Right cardiac atrium (tissue), 5 donors: ENCODE measurements at regions not wholly inside any gene's neighbourhood (a gene's known extent, or its start where the extent isn't known, plus 50 kb on each side); places are given as distances from the start of the nearest gene placed in this dataset.

Experiments
- ATAC-seq, 2 donors: fragments of 200-7000 bp; cut with Tn5 transposase; one replicate each; pipeline versions ENCODE4 v1.8.0 to v1.9.1; 2020; ENCODE audit warnings: moderate library complexity in 2 of 2, mild to moderate bottlenecking in 1 of 2
- DNase-seq, 3 donors: peaks; one replicate each; pipeline ENCODE4 v3.0.0-alpha.2; 2020
- H3K27ac ChIP-seq: one replicate; pipeline ENCODE4 v1.5.1; 2013; ENCODE audit warnings: mild to moderate bottlenecking, low read length, control low read depth, moderate library complexity
- H3K27me3 ChIP-seq: one replicate; pipeline ENCODE4 v1.6.1; 2013; ENCODE audit not compliant: control insufficient read depth, insufficient read depth
- H3K4me1 ChIP-seq: one replicate; pipeline ENCODE4 v1.6.1; 2013; ENCODE audit warnings: low read length; ENCODE audit not compliant: control insufficient read depth, insufficient read depth
- H3K4me3 ChIP-seq: one replicate; pipeline ENCODE4 v1.5.1; 2013; ENCODE audit warnings: low read length, control low read depth
- H3K9me3 ChIP-seq: one replicate; pipeline ENCODE4 v1.6.1; 2013; ENCODE audit warnings: low read length; ENCODE audit not compliant: control insufficient read depth
- WGBS: extraction: QIAGEN DNeasy Blood & Tissue Kit; methylation state at CpG from one replicate; pipeline ENCODE4 v1.1.7; 2013; 5-methylcytosine and 5-hydroxymethylcytosine counted together
- intact Hi-C, 4 donors: fragments of 100-400 bp; cut with DNase I; formaldehyde crosslinking; loops; one replicate each; pipeline versions ENCODE4 v1.11.0 to v1.14.0; 2022 to 2023
- donor health status: healthy with polysubstance abuse.
- donor health status: DM: no; HTN: yes; CAD: no.
- donor health status: DM: no; HTN: no; CAD: no.
- donor health status: DM: no; HTN: yes; CAD: no; lungs with severe emphysema.
- donor health status: DM: yes; HTN: yes; CAD: no.

DNA sequence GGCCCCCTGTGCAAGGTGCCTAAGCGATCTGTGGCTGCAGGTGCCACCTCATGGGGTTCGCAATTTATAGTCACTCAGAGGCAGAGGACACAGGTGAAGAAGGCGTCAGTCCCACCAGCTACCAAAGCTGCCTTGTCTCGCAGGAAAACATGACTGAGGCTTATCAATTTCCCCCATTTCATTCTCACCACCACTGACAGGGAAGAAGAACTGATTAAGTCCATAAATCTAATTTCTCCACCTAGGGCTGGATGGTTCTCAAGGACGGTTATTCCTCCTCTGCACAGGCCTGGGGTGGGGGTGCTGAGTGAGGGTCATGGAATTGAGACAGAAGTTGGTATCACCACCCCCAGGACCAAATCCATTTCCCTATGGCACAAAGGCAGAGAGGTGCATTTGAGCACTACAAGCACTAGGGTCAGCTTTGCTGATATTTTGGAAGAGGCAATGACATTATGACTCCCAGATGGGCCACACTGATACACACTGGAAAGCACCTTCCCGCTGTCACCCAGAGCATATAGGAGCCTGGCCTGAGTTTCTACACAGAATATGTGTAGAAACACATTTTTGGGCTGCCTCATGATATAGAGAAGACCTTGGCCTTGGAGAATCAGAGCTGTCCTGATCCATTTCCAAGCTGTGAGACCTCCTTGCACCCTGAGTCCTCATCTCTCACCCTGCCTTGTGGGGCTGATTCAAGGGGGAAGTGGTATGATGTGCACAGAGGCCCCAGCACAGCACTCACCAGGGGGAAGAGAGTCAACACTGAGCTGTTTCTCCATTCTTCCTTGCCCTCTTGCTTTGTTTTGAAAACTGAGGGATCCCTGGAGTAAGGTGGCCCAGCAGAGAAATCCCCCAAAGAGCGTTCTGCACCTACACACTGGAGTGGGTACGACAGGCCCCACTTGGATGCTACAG is 59.4 kb downstream of the PITPNM2 start:
- ATAC-seq, result no peak

DNA sequence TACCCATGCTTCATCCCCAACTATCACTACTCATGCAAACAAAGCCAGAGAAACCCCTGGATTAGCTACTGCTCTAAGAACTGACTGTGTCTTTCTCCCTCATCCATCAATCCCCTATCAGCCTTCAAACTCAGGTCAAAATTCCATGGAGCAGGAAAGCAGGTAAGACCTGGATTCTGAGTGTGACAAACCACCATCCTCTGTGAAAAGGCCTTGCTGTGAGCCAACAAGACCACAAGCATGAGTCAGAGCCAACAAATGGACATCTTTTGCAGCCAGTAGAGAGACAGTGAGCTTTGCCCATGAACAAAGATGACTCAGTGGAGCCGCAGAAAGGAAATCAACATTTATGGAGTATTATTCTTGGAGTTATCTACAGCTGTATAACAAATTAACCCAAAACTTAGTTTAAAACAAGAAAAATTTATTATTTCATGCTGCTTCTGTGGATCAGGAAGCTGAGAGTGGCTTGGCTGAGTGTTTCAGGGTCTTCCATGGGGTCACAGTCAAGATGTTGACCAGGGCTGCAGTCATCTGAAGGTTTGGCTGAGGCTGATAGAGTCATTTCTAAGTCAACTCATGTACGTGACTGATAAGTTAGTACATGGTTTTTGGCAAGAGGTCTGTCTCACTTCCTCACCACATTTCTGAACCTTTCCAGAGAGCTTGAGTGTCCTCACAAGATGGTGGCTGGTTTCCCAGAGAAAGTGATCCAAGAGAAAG is 61.1 kb downstream of the PITPNM2 start:
- ATAC-seq, result no peak
- Histone ChIP-seq H3K27ac (no peak overlapping the region), H3K9me3 (no peaks in the 10 kb centered on the region), H3K4me3 (no peak overlapping the region), H3K27me3 (no peaks in the 10 kb centered on the region), H3K4me1 (peaks cover 37% of the 10 kb centered on the region)
- intact Hi-C loops, result loop anchor here in 1 of 4 donors (10.0 kb wide), 1 partner anchor 55 kb away; no protein-coding TSS in a partner anchor
- 39% methylated on average over 2 of the region's 2 CpGs for WGBS
- DNase-seq, result no peak

More for the DNA sequence above, 59.4 kb downstream of the PITPNM2 start:
- Histone ChIP-seq H3K4me3 (no peak overlapping the region), H3K27ac (no peak overlapping the region), H3K9me3 (no peaks in the 10 kb centered on the region), H3K27me3 (no peaks in the 10 kb centered on the region), H3K4me1 (peaks cover 37% of the 10 kb centered on the region)
- intact Hi-C loops, result loop anchor here in 1 of 4 donors (10.0 kb wide), 1 partner anchor 53 kb away; no protein-coding TSS in a partner anchor
- no peak for DNase-seq
- WGBS, result 96% methylated on average over 8 of the region's 8 CpGs

DNA sequence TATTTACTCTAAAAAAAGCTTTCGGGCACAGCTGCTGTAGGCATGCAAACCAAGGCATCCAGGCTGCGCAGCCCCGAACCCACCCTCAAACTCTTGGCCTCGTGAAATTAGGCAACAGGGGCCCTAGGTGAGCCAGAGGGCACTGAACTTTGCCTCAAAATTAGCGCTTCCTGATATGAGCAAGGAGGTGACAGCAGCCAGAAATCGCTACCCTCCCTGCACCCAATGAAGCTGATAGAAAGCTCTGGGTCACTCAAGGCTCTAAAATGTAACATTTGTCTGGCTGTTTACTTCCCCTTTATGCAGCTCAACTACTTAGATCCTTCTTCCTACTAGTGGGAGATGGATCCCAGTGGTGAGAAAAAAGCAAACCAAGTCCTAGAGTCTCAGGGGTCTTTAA is 61.8 kb downstream of the PITPNM2 start:
- no peak overlapping the region for H3K4me3 ChIP-seq
- intact Hi-C loops, result no loop called here
- peaks cover 34% of the 10 kb centered on the region for H3K4me1 ChIP-seq
- no peaks in the 10 kb centered on the region for H3K9me3 ChIP-seq
- H3K27me3 ChIP-seq, result no peaks in the 10 kb centered on the region
- ATAC-seq (no peak), DNase-seq (no peak)
- H3K27ac ChIP-seq, result no peak overlapping the region
- WGBS, result 77% methylated on average over 6 of the region's 6 CpGs

DNA sequence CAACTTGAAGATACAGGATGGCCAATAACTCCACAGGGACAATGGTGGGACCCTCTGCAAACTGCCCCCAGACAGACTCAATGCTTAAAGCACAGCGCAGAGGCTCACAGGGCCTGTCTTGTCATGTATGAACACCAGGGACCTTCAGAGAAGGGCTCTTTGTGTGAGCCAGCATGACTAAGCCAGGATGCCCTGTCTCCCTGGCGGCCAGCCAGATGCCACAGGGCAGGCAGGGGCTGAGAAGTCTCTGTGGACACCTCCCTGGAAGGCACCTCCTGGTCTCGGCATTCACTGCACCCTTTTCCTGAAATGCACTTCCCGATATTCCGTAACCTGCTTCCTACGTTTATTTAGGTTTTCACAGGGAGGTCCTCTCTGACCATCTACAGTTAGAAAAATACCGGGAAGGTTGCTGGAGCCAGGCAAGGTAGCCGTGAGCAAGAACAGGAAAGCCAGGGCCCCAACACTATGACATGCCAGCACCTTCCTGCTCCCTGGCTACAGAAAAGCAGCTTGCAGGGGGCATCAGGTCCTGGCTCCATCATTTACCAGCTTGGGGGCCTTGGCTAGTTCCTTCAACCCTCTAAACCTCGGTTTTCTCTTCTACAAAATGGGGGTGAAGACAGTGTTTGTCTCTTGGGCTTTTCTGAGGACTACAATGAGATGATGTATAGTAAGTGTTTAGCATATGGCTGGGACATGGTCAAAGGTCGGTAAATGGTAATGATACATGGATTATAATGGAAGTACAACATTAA is 65.0 kb downstream of the PITPNM2 start:
- Histone ChIP-seq H3K27ac (peak overlapping the region; percentile 66), H3K4me1 (peaks cover 35% of the 10 kb centered on the region), H3K27me3 (no peaks in the 10 kb centered on the region), H3K9me3 (no peaks in the 10 kb centered on the region), H3K4me3 (no peak overlapping the region)
- whole genome bisulfite sequencing, result 50% methylated on average over 10 of the region's 10 CpGs
- intact Hi-C loops, result no loop called here
- DNase-seq (peak; percentile 59 to 83 (median 83)), ATAC-seq (peak; percentile 68 to 71)

DNA sequence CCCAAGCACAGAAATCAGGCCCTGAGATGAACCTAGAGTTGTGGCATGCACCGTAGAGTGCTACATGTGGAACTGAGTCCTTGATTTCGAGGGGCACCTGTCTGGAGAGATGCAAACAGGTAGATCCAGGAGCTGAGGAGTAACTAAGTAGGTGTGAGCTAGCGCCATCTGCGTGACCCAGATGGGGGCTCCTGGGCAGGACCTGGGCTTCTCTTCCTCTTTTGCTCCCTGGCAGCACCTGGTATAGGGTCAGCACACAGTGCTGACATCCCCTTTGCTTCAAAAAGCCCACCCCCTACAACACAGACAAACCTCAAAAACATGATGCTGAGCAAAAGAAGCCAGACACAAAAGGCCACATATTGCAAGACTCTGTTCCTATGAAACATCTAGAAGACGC is 65.8 kb downstream of the PITPNM2 start:
- intact Hi-C loops, result no loop called here
- no peaks in the 10 kb centered on the region for H3K27me3 ChIP-seq
- 90% methylated on average over 5 of the region's 5 CpGs for WGBS
- peak overlapping the region; percentile 12 for H3K27ac ChIP-seq
- H3K4me1 ChIP-seq, result peaks cover 35% of the 10 kb centered on the region
- no peak for ATAC-seq
- no peaks in the 10 kb centered on the region for H3K9me3 ChIP-seq
- no peak for DNase-seq
- H3K4me3 ChIP-seq, result no peak overlapping the region

DNA sequence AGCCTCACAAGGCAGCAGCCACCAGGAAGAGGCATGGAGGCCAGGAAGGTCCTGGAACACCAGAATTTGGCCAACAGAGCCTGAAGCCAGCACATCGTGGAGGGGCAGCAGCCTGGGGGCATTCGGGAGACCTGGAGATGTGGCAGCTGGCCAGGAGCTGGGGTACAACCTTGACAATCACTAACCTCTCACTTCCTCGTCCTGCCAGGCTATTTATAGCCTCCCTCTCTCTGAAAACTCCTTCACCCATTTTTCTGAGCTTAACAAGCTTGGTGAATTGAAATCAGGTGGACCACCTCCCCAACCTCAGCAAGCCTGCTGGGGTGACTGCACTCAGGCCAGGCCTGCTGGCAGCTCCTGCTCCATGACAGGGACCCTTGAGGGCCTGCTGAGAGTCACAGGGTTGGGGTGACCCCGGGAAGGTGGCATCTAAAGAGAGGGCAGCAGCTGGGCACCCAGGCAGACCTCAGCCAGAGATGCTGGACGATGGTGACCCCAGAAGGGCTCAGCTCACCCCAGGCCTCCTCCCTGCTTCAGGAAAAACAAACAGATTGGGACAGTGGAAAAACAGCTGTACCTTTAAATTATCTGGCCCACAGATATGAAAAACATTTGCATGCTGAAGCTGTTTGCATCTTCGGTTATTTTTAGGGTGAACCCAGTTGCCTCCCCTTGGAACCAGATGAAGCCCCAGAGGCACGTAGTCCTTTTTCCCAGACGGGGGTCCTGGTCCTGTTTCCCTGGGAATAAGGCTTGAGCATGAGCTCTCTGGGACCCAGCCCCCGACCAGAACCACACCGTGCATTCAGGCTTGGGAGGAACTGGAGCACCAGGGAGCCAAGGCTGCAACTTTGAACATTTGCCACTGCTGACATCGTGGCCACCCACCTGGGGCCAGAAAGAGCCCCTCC is 67.0 kb downstream of the PITPNM2 start:
- peak overlapping the region; percentile 55 for H3K27ac ChIP-seq
- no peak overlapping the region for H3K4me3 ChIP-seq

DNA sequence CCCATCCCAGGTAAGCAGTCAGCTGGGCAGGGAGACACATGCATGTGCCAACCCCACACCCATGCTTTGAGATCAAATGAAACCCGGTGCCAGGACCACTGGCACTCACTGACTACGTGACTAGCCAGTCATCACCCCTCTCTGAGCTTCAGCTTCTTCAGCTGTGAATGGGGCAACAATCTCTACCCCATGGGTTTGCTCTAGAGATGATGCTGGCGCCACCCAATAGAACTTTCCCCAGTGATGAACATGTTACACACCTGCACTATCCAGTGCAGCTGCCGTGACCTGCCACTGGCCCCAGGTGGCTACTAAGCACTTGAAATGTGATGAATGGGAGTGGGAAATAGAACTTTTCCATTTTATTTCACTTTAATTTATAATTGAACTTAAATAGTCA is 70.3 kb downstream of the PITPNM2 start:
- ATAC-seq (no peak), DNase-seq (no peak)
- peaks cover 29% of the 10 kb centered on the region for H3K4me1 ChIP-seq
- H3K9me3 ChIP-seq, result no peaks in the 10 kb centered on the region
- H3K4me3 ChIP-seq, result no peak overlapping the region
- intact Hi-C loops, result no loop called here
- no peaks in the 10 kb centered on the region for H3K27me3 ChIP-seq
- no peak overlapping the region for H3K27ac ChIP-seq
- 91% methylated on average over 4 of the region's 4 CpGs for WGBS

More for the DNA sequence above, 67.0 kb downstream of the PITPNM2 start:
- Histone ChIP-seq H3K27me3 (no peaks in the 10 kb centered on the region), H3K9me3 (no peaks in the 10 kb centered on the region), H3K4me1 (peaks cover 28% of the 10 kb centered on the region)
- peak in 1 of 3 donors; percentile 62 for DNase-seq
- WGBS, result 39% methylated on average over 11 of the region's 11 CpGs
- intact Hi-C loops, result no loop called here
- no peak for ATAC-seq

DNA sequence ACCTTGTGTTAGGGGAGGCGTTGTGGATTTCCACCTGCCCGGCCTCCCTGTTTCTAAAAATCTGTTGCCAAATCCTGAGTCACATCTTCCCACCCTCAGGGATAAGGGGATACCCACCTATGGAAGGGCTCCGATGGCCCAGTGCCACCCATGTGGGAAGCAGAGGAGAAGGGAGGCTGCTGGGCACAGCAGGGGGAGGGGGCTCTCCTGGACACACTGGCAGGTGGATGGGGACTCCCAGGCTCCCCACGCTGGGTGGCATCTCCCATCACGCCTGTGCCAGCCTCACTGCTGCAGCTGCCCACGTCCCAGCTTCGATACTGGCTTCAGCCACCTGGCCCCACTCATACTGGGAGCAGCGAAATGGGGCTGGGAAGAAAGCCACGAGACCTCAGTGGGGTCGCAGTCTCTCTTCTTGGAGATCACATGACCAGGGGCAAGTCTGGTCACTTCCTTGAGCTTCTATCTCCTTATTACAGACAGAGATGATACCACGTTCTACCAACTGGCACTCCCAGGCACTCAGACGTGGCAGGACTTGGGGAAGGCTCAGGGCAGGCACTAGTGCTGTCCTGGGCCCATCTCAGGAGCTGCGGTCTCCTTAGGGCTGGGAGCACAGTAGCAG is 72.2 kb downstream of the PITPNM2 start:
- peak in 2 of 3 donors; percentile 32 to 67 for DNase-seq
- 86% methylated on average over 13 of the region's 13 CpGs for WGBS
- Histone ChIP-seq H3K4me3 (no peak overlapping the region), H3K27ac (no peak overlapping the region), H3K4me1 (peaks cover 24% of the 10 kb centered on the region), H3K9me3 (no peaks in the 10 kb centered on the region), H3K27me3 (no peaks in the 10 kb centered on the region)
- no peak for ATAC-seq
- intact Hi-C loops, result no loop called here

DNA sequence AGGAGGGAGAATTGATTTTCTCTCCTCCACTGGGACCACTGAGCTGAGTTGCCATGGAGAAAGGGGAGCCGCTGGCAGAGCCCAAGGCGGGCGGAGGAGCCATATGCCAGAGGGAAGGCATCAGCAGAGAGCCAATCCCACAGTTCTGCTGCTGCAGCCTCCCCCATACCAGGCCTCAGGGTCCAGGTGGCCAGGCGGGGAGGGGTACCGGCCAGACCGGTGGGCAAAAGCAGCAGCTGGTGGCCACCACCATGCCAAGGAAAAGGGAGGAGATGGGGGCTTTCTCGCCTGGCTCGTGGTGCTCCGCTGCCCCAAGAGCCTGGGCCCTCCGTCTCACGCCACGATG is 72.8 kb downstream of the PITPNM2 start:
- 85% methylated on average over 12 of the region's 12 CpGs for WGBS
- Histone ChIP-seq H3K4me1 (peaks cover 24% of the 10 kb centered on the region), H3K4me3 (no peak overlapping the region), H3K27ac (no peak overlapping the region), H3K27me3 (no peaks in the 10 kb centered on the region), H3K9me3 (no peaks in the 10 kb centered on the region)
- peak in 2 of 3 donors; percentile 16 to 42 for DNase-seq
- no peak for ATAC-seq
- intact Hi-C loops, result no loop called here
